HG02870 (cell line): ENCODE measurements at regions not wholly inside any gene's neighbourhood (a gene's known extent, or its start where the extent isn't known, plus 50 kb on each side); places are given as distances from the start of the nearest gene placed in this dataset.

Experiments
- ATAC-seq: cut with Tn5 transposase; IDR thresholded peaks from one replicate; pipeline ENCODE4 v1.9.1; 2021; ENCODE audit warnings: mild to moderate bottlenecking, moderate library complexity; ENCODE audit not compliant: unreplicated experiment

DNA sequence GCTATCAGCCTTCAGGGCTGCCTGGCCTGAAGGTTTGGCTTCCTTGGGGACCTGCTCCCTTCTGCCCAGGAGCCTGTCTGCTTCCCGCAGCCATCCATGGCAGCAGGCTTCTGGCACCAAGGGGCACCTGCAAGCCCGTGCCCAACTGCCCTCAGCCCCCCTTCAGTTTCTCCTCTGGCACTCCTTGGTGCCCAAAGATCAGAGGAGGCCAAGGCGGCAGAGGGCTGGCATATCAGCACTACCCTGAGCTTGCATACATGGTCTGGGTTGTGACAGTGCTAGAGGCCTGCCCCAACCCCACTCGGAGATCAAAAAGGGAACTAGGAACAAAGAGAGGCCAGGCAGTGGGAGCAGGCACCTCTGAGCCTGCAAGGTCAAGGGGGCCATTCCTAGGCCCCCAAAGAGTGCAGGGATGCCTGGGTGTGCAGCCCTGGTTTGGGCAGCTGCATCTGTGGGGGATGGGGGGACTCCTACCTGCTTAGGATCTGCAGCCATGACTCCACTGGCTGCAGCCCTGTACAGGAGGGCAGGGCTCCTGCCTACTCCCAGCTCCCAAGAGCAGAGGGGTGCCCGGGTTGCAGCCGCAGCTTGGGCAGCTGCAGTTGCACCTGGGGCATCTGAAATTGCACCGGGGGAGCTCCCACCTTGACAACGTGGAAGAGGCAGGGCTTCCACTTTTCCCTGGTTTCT is 76.2 kb upstream of the TP63 start:
- no peak for ATAC-seq

DNA sequence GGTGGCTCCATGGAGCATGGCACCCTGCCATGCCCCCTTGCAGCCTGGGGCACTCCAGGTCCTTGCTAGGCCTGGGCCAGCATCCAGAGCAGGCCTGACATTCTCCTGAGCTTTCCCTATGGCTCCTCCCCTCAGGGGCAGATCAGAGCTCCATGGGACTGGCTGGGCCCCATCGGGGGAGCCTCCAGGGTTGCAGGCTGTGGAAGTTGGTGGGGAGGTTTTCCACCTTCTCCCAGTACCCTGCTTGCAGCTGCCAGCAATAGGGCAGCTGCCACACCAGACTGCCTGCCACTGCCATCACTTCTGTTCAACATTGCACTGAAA is 75.7 kb upstream of the TP63 start:
- no peak for ATAC-seq

DNA sequence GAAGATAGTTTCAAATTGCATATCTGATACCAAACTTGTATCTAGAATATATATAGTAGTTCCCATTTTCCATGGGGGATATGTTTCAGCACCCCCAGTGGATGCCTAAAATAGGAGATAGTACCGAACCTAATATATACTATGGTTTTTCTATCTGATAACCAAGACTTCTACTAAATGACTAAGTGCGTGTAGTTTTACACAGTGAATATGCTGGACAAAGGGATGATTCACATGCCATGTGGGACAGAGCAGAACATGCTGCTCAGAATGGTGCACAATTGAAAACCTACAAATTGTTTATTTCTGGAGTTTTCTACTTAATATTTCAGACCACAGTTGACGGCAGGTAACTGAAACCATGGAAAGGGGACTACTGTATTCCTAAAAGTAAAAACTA is 73.4 kb upstream of the TP63 start:
- ATAC-seq = no peak

DNA sequence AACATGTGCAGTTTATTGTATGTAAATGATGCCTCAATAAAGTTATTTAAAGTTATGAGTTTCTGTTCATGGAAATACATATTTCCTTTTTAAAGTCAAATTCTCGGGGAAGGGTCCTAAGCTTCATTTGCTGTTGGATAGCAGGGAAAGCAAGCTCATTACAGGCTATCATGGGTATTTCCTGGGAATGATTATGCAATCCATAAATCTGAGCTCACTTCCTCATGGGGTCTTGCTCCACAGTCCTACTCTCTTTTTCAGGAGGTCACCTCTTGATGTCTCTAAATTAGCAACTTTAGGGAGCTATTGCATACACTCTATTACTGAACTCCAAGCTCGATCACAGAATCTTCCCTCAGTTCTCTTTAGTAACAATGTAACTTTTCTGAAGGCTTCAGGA is 69.9 kb upstream of the TP63 start:
- ATAC-seq = no peak

DNA sequence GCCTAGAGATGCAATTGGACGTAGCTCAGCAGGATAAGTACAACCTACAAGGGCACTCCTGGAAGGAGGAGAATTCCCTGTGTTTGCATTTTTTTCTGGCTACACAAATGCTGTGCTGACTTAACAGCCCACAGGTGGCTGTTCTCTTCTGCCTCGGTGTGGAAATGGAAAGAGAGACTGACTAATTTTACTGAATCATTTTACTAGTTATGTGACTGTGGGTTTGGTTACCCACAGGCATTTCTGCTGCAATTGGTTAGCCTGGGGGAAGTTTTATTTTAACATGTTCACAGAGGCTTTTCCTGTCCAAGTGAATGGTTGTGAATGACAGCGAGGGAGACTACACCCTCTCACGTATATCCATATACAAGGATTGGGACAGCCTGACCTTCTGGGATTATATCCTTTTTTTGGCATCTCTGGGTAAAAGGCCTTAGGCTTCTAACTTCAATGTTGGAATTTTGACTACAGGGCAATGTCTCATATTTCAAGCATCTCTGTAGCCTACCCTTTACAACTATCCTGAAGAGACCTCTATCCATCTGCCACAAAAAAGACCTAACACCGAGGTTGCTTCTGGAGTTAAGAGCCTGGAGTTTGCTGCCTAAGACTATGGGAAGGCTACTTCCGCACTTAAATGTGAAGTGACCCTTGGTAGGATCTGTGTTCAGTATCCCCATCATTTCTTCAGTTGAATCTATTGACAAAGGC is 67.2 kb upstream of the TP63 start:
- peak; percentile 75 for ATAC-seq

DNA sequence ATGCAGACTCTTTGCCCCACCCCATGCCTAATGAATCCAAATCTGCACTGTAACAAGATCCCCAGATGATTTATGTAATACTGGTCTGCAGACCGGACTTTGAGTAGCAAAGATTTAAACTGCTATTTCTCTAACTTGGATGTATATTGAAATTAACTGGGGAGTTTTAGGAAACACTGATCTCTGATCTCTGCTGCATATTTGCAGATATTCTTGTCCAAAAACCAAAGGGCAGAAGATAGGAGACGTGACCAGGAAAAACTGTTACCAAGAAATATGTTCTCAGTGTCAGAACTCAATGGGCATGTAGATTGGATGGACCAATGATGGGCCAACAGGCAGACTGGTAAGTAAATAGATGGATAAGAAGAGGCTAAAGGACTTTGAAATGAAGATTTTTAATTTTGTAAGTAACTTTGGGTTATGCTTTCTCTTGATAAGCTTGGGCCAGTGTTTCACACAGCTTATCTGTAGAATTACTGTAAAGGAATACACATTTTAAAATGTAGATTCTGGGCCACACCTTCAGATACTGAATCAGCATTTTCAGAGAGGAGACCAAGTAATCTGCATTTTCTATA is 64.5 kb upstream of the TP63 start:
- ATAC-seq = no peak

DNA sequence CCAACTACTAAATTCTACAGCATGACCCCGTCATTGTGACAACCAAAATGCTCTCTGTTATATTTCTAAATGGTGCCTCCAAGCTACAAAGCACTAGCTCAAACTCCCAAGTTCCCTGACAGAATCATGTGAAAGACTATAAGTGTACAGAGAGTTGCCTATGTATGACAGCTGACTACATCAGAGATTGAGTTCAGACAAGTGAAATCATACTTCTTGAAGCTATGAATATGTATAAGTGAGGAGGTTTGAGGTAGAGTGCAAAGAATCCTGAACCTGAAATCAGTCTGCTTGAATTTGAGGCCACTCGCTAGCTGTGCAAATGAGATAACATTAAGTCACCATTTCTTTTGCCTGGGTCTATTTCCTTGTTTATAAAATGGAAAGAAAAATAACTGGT is 63.9 kb upstream of the TP63 start:
- ATAC-seq = peak; percentile 19

DNA sequence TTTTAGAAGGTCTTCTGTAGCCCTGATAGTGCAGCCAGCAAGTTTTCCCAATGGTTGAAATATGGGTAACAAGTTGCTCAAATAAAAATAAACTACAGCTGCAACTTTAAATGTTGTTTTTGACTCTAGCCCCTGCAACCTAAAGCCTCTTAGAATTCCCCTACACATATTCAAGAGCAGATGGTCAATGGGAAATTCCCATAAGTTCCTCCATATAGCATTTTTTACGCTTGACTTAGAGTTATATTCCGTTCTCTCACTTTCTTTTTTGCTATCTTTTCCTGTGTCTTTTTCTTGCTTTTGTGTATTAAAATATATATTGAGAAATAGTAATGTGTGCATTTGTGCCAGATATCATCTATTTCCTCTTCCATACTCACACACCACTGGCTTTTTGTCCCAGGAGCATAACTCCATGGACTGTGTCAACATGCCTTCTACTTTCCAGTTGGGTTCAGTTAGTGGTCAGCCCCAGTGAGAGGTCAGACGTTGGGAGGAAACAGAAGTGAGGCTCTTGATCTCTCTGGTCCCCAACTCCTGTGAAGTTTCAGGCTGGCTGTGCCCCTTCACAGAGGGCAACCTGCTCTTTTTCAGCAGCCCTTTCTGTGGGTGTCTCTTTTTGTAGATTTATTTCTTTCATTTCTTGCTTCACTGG is 63.3 kb upstream of the TP63 start:
- ATAC-seq = peak; percentile 25

DNA sequence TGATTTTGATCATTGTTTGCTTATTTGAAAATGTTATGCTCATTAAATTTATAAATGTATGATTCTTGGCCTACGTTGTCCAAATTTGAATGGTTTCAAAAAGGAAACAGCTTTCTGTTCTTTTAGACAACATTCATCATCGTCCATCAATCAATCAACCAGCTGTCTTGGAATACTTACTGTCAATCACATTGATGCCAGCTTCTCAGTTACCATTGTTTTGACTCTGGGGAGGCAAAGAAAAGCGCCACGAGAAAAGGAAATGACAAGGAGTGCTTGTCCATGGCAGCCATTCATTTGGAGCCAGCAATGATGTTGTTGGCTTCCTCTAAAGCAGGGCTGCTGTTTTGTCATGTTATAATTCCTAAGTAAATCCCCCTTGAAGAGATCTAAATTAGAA is 62.2 kb upstream of the TP63 start:
- ATAC-seq = no peak

DNA sequence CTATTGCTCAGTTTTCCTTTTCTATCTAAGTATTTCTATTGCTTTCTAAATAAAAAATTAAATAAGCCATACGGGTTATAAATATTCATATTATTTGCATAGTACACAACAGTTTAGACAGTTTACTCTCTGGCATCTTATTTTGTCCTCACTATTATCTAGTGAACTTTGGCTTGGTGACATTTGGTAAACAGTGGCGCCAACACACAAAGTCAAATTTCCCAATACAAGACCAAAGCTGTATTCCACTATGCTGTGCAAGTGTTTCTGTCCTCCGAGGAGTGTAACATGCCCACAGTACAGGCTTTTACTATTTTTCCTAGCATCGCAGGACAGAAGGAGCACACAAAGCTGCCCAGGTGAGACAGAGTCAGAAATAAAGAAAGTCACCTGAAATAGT is 61.7 kb upstream of the TP63 start:
- no peak for ATAC-seq

DNA sequence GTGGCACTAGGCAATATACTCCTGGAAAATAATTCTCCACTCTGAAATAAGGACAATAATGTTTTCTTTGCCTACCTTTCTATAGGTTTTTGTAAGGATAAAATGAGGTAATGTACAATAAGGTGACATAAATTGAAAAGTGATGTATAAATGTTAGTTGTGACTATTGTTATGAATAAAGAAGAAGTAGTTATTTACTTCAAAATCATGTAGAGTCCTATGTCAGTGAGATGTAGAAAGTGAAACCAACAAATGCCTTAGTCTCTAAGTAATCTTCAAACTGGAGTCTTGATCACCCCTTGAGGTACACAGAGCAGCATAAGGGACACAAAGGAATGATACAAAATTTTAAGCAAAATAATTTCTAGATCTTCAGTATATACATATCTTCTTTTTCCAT is 60.3 kb upstream of the TP63 start:
- ATAC-seq = no peak

DNA sequence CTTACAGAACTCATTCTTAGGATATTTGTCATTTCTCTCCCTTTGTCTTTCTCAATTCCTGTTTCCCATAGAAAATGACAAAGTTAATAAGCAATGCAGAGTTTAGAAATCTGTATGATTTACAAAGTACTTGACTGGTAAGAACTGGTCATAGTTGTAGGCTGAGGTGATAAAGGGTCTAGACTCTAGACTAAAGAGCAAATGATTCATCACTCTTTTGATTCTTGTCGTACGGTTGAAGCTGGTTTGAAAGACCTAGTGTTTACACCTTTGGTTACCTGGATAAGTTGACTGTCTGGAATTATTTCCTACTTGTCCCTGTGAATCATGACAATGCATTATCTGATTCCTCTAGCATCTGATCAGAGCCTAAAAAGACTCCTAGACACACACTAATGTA is 58.9 kb upstream of the TP63 start:
- ATAC-seq = no peak

DNA sequence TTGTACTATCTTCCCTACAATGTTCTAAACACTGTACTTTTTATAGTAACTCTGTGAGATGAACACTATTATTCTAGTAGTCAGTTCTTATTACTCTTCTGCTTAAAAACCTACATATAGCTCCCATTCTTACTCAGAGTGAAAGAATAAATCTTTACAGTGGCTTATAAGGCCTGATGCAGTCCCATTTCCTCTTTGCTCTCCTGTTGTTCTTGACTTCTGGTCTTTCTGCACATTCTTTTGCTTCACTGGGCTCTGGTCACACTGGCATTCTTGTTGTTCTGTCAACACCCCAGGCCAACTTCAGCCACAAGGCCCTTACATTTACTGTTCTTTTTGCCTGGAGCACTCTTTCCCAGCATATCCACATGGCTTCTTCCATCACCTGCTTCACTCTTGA is 58.2 kb upstream of the TP63 start:
- peak; percentile 68 for ATAC-seq

DNA sequence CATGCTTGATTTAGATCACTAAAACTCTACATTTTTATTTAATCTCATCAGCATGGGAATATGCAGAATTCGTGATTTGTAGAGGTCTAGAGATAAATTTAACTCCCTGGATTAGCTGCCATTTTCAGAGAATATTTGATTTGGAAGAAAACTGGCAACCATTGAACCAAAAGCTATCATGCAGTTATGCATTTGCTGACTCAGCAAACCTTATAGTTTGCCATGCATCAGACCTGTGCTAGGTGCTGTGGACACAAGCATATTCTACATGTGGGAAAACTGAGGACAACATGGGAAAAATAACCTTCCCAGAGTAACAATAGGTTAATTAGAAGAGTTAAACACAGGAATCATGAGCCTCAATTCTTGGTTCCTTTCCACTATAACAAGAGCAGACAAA is 54.7 kb upstream of the TP63 start:
- no peak for ATAC-seq

DNA sequence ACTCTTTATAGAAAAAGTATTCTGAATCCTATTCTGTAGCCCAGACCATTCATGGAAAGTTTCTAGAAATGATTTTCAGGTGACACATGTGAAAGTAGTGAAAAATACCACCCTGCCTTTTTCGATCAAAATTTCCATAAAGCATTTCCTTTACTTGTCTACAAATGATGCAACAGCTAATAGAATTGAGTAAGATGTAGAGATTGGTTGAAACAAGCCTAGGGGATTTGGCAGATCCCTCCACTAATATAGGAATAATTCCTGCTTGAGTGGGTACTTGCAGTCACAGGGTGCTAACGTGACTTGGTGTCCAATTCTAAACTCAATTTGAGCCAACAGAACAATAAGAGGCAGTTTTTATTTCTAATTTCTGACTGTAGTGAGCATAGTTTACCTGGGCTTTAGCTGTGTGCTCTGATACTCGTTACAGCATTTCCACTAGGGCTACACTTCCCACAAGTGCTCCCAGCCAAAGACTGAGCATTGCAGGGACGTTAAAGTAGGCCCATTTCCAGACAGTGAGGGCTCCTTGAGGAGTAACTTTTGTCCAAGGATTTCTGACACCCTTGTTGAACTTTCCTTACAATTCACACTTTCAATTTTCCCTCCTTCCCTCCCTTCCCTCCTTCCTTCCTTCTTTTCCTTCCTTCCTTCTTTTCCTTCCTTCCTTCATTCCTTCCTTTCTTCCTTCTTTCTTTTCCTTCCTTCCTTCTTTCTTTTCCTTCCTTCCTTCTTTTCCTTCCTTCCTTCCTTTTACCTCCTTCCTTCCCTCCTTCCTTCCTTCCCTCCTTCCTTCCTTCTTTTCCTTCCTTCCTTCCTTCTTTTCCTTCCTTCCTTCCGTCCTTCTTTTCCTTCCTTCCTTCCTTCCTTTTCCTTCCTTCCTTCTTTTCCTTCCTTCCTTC is 53.9 kb upstream of the TP63 start:
- ATAC-seq = no peak

DNA sequence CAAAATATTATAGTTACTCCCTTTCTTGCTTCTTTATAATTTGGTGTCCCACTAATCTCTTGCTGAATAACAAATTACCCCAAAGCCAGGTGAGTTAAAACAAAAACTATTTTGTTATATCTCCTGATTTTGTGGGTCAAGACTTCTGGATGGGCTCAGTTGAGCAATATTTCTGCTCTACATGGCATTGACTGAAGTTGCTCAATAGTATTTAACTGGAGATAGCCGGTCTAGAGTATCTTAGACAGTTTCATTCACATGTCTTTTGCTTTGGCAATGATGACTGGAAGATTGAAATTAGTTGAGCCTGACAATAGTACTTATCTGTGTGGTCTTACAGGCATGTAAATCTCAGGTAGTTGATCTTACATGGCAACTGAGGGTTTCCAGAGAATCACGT is 51.0 kb upstream of the TP63 start:
- no peak for ATAC-seq
